RWPE1 (cell line): ENCODE measurements at regions not wholly inside any gene's neighbourhood (a gene's known extent, or its start where the extent isn't known, plus 50 kb on each side); places are given as distances from the start of the nearest gene placed in this dataset.

ENCODE experiments used
- CTCF ChIA-PET: fragments of 350-600 bp; sonication (Branson Sonifier 250); formaldehyde crosslinking; extraction: SDS; loops from one replicate; lab custom pipeline; 2021; lab: Yijun Ruan, JAX
- POLR2A ChIA-PET: fragments of 400-600 bp; formaldehyde crosslinking; extraction: SDS; loops from one replicate; lab custom pipeline; 2020; ENCODE audit warnings: antibody characterized with exemption; ENCODE audit not compliant: low non-redundant PET; lab: Yijun Ruan, JAX
- DNase-seq: peaks from one replicate; pipeline ENCODE4 v3.0.0; 2012; ENCODE audit warnings: low spot score
- H3K27ac ChIP-seq: fragments of 450-650 bp; 2 replicates; pipeline ENCODE4 v1.5.1; 2017
- TF ChIP-seq, protein P1 (sequence below): fragments of 450-650 bp; conservative IDR thresholded peaks from 2 replicates; pipeline ENCODE4 v1.5.1; 2017; ENCODE audit warnings: low read depth, mild to moderate bottlenecking

DNA sequence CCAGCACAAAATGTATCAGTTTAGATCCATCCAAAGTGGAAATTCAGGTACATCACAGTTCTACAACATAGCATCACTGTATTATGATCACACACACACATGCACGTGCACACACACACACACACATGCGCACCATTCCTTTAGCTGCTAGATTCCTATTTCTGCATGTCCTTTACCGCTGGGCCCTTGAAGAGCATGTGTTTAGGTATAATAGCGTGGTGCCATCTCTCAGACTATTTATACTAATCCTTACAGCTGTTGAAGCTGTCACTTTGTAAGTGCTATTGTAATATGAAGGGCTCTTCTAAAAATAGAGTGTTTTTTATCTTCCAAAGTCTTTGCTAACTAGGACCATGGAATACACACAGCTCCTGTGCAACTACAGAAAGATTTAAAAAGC lies 308.8 kb upstream of the TRPC7 start:
- ChIA-PET CTCF (interaction anchor here (0.6 kb wide), 1 partner anchor 343 kb away, joined by 3 read pairs; no protein-coding TSS in a partner anchor), POLR2A (no interaction called here)
- TF ChIP-seq, protein P1, sequence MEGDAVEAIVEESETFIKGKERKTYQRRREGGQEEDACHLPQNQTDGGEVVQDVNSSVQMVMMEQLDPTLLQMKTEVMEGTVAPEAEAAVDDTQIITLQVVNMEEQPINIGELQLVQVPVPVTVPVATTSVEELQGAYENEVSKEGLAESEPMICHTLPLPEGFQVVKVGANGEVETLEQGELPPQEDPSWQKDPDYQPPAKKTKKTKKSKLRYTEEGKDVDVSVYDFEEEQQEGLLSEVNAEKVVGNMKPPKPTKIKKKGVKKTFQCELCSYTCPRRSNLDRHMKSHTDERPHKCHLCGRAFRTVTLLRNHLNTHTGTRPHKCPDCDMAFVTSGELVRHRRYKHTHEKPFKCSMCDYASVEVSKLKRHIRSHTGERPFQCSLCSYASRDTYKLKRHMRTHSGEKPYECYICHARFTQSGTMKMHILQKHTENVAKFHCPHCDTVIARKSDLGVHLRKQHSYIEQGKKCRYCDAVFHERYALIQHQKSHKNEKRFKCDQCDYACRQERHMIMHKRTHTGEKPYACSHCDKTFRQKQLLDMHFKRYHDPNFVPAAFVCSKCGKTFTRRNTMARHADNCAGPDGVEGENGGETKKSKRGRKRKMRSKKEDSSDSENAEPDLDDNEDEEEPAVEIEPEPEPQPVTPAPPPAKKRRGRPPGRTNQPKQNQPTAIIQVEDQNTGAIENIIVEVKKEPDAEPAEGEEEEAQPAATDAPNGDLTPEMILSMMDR = no peak
- no peak for DNase-seq
- H3K27ac ChIP-seq = no peak overlapping the region

DNA sequence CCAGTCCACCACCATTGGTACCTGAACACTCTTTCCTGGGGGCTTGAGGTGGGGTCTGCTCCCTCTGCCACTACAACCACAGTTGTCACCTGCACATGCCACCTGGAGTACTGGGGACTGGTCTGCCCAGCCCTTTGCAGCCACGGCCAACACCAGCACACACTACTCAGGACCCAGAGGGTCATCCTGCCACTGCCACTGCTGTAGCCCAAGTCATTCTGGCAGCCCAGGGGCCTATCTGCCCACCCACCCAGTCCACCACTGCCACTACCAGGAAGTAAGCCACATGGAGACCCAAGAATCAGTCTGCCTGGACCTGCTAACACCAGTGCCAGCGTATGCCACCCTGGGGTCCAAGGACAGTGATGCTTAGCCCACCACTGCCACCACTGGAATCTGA lies 302.4 kb upstream of the TRPC7 start:
- ChIA-PET CTCF (no interaction called here), POLR2A (no interaction called here)
- no peak for DNase-seq
- no peak overlapping the region for H3K27ac ChIP-seq
- TF ChIP-seq, protein P1 = no peak

DNA sequence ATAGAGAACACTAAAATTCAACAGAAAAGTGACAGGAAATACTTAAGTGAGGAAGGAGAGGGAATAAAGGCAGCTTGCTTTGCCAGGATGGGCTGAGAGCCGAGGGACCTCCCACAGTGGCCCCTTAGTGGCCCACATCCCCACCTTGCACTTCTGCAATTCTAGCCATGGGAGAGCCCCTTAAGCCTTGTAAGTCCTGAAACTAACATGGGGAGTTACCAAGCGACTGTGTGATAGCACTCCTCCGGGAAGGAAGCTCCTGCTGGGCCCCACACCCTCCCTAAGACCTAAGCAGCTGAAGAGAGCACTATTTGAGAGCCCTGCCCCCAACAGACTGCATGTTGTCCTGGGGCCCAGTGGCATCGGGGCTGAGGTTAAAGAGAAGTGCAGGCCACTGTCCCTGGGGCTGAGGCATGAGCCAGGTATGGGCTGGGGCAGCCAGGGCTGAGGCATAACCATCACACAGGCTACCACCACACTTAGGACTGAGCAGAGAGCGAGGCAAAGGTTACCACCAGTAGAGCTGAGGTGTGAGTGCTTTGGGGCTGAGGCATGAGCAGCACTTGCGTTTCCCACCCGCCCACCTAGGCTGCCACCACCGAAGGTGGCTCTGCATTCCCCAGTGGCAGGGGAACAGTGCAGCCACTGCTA lies 301.8 kb upstream of the TRPC7 start:
- DNase-seq = no peak
- POLR2A ChIA-PET = no interaction called here
- no peak overlapping the region for H3K27ac ChIP-seq
- CTCF ChIA-PET = no interaction called here
- TF ChIP-seq, protein P1 = no peak

DNA sequence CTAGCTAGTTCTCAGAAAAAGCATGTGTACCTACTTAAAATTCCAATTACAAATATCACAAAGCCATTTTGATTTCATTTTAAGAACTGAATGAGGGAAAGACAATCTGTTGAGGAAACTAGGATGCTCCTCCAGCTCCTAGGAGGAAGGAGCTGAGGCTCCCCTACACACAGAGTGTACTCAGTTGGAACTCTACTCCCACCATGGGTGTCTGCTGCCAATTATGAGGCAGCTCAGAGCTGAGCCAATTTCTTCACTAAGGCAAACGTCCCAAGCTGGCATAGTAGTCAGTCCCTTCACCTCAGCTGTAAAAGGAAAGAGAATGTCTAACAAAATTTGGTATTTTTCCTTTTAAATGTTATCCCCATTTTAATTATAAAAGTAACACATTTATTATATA lies 300.0 kb upstream of the TRPC7 start:
- H3K27ac ChIP-seq = no peak overlapping the region
- DNase-seq = no peak
- TF ChIP-seq, protein P1 = no peak
- ChIA-PET POLR2A (no interaction called here), CTCF (no interaction called here)

DNA sequence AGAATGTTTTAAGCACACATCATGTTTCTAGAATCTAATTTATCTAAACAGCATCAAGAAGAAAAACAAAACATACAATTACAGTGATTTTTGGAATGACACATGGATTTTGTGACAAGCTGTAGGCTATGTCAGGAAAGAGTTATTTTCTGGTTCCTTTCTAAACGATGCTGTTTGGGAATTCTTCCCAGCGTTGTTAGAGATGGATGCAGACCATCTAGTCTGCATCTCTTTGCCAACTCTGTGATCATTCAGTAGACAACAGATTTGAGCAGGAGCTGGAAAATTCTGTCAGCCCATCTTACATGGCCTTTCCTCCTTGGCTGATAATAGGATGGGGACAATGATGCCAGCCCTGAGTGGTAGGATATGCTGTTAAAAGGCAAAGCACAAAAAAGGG lies 295.7 kb upstream of the TRPC7 start:
- H3K27ac ChIP-seq = no peak overlapping the region
- ChIA-PET POLR2A (no interaction called here), CTCF (interaction anchor here (0.5 to 0.7 kb wide), 2 partner anchors 11 to 64 kb away, joined by 3 to 4 read pairs; no protein-coding TSS in a partner anchor)
- no peak for DNase-seq
- TF ChIP-seq, protein P1 = no peak

DNA sequence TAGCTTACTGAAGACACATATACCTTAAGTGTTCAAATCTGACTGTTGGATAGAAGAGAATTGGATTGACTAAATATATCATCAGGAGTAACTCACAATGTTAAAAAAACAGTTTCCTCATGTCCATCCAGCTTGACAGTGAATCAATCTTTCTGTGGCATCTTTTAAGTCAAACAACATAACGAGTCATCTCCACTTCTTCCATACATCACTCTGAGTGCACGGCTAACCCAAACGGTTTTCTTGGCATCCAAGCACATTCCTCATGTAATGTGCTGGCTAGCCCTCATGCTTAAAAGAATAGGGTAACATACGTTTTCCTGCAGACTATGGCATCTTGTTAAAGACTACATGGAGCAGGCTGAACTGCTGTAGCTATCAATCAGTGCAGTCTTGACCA lies 291.5 kb upstream of the TRPC7 start:
- no peak overlapping the region for H3K27ac ChIP-seq
- TF ChIP-seq, protein P1 = no peak
- POLR2A ChIA-PET = no interaction called here
- DNase-seq = no peak
- CTCF ChIA-PET = interaction anchor here (0.8 kb wide), 1 partner anchor 62 kb away, joined by 3 read pairs; no protein-coding TSS in a partner anchor
